Hepatocyte (in vitro differentiated cells): ENCODE measurements at regions not wholly inside any gene's neighbourhood (a gene's known extent, or its start where the extent isn't known, plus 50 kb on each side); places are given as distances from the start of the nearest gene placed in this dataset.

Experiments
- DNase-seq: peaks from one replicate; pipeline ENCODE4 v3.0.0-alpha.2; 2016; ENCODE audit warnings: low spot score
- H2AFZ ChIP-seq: fragments of 200-600 bp; sonication (generic); 2 replicates; pipeline ENCODE4 v1.6.0; 2016; ENCODE audit warnings: antibody characterized with exemption, mild to moderate bottlenecking
- H3K27ac ChIP-seq: fragments of 200-600 bp; sonication (generic); 2 replicates; pipeline ENCODE4 v1.5.1; 2016; ENCODE audit warnings: mild to moderate bottlenecking
- H3K27me3 ChIP-seq: fragments of 200-600 bp; sonication (generic); 2 replicates; pipeline ENCODE4 v1.6.1; 2016
- H3K36me3 ChIP-seq: fragments of 200-600 bp; sonication (generic); replicated peaks from 2 replicates; pipeline ENCODE4 v1.5.1; 2016; ENCODE audit warnings: low read depth; ENCODE audit not compliant: insufficient read depth
- H3K4me1 ChIP-seq: fragments of 200-600 bp; sonication (generic); 2 replicates; pipeline ENCODE4 v1.5.1; 2016; ENCODE audit warnings: mild to moderate bottlenecking, moderate library complexity; ENCODE audit not compliant: insufficient read depth
- H3K4me2 ChIP-seq: fragments of 200-600 bp; sonication (generic); 2 replicates; pipeline ENCODE4 v1.6.0; 2016
- H3K4me3 ChIP-seq: fragments of 200-600 bp; sonication (generic); 2 replicates; pipeline ENCODE4 v1.5.1; 2016; ENCODE audit warnings: mild to moderate bottlenecking
- H3K79me2 ChIP-seq: fragments of 200-600 bp; sonication (generic); 2 replicates; pipeline ENCODE4 v1.6.0; 2017; ENCODE audit warnings: mild to moderate bottlenecking
- H3K9me2 ChIP-seq: fragments of 200-600 bp; sonication (generic); replicated peaks from 2 replicates; pipeline ENCODE4 v1.6.0; 2017; ENCODE audit warnings: mild to moderate bottlenecking; ENCODE audit not compliant: insufficient read depth
- H3K9me3 ChIP-seq: fragments of 200-600 bp; sonication (generic); 2 replicates; pipeline ENCODE4 v1.5.1; 2016; ENCODE audit warnings: low read depth, mild to moderate bottlenecking
- H4K20me1 ChIP-seq: fragments of 200-600 bp; sonication (generic); 2 replicates; pipeline ENCODE4 v1.6.0; 2016; ENCODE audit warnings: mild to moderate bottlenecking; ENCODE audit not compliant: insufficient read depth, poor library complexity, severe bottlenecking
- EZH2 ChIP-seq: fragments of 200-600 bp; sonication (generic); IDR thresholded peaks from 2 replicates; pipeline ENCODE4 v1.6.1; 2016; ENCODE audit warnings: antibody characterized with exemption, mild to moderate bottlenecking, borderline replicate concordance
- EZH2phosphoT487 ChIP-seq: fragments of 200-600 bp; sonication (generic); IDR thresholded peaks from one replicate; pipeline ENCODE4 v1.6.1; 2018; ENCODE audit warnings: antibody characterized with exemption, mild to moderate bottlenecking, low read depth, moderate library complexity; ENCODE audit not compliant: unreplicated experiment, severe bottlenecking
- WGBS: methylation state at CpG from one replicate; pipeline ENCODE4 v1.1.6; 2016; ENCODE audit warnings: low lambda C conversion rate; ENCODE audit errors: missing lambda C conversion rate; 5-methylcytosine and 5-hydroxymethylcytosine counted together
- TF ChIP-seq, protein P1 (sequence below): fragments of 200-600 bp; sonication (generic); IDR thresholded peaks from 2 replicates; pipeline ENCODE4 v1.5.1; 2016; ENCODE audit warnings: antibody characterized with exemption, mild to moderate bottlenecking; ENCODE audit not compliant: poor library complexity

DNA sequence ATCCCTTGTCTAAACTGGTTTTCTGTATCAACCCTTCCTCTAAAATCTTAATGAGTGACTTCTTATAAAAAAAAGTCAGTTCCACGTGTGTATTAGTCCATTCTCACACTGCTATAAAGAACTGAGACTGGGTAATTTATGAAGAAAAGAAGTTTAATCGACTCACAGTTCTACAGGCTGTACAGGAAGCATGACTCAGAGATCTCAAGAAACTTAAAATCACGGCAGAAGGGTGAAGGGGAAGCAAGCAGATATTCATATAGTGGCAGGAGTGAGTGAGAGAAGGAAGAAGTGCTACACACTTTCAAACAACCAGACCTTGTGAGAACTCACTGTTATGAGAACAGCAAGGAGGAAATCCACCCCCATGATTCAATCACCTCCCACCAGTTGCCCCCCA is 307.8 kb upstream of the ARRDC3 start:
- 77% methylated on average over 3 of the region's 3 CpGs for WGBS
- no peak for DNase-seq
- Histone ChIP-seq H3K27me3 (no peaks in the 10 kb centered on the region), H2AFZ (no peak overlapping the region), H3K9me3 (no peaks in the 10 kb centered on the region), H3K4me1 (no peaks in the 10 kb centered on the region), H3K27ac (no peak overlapping the region), H3K4me3 (no peak overlapping the region), H3K79me2 (no peaks in the 10 kb centered on the region), H4K20me1 (no peaks in the 10 kb centered on the region), H3K9me2 (no peaks in the 10 kb centered on the region), H3K36me3 (no peaks in the 10 kb centered on the region), H3K4me2 (no peak overlapping the region)
- TF ChIP-seq, protein P1, sequence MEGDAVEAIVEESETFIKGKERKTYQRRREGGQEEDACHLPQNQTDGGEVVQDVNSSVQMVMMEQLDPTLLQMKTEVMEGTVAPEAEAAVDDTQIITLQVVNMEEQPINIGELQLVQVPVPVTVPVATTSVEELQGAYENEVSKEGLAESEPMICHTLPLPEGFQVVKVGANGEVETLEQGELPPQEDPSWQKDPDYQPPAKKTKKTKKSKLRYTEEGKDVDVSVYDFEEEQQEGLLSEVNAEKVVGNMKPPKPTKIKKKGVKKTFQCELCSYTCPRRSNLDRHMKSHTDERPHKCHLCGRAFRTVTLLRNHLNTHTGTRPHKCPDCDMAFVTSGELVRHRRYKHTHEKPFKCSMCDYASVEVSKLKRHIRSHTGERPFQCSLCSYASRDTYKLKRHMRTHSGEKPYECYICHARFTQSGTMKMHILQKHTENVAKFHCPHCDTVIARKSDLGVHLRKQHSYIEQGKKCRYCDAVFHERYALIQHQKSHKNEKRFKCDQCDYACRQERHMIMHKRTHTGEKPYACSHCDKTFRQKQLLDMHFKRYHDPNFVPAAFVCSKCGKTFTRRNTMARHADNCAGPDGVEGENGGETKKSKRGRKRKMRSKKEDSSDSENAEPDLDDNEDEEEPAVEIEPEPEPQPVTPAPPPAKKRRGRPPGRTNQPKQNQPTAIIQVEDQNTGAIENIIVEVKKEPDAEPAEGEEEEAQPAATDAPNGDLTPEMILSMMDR: no peak
- no peak for TF ChIP-seq EZH2phosphoT487
- TF ChIP-seq EZH2: no peak

DNA sequence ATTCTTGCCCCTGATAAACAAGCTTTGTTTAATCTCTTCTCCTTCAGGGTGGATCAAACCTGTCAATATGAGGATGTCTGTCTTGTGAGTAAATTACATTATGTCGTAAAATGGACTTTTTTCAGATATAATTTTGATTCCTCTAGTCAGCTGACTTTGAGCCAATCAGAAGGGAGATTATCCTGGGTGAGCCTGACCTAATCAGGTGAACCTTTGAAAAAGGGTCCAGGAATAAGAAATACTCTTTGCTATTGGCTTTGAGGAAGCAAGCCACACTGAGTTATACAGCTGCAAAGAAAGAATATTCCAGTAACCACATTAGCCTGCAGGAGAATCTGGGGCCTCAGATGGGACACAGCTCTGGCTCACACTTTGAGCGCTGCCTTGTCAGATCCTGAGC is 304.3 kb upstream of the ARRDC3 start:
- no peaks in the 10 kb centered on the region for H3K27me3 ChIP-seq
- no peaks in the 10 kb centered on the region for H3K79me2 ChIP-seq
- no peaks in the 10 kb centered on the region for H3K9me3 ChIP-seq
- H3K4me3 ChIP-seq: no peak overlapping the region
- no peaks in the 10 kb centered on the region for H3K9me2 ChIP-seq
- TF ChIP-seq EZH2phosphoT487: no peak
- TF ChIP-seq, protein P1: no peak
- H3K36me3 ChIP-seq: no peaks in the 10 kb centered on the region
- no peak for DNase-seq
- WGBS: 79% methylated on average over 2 of the region's 2 CpGs
- no peak overlapping the region for H3K4me2 ChIP-seq
- no peak overlapping the region for H2AFZ ChIP-seq
- H4K20me1 ChIP-seq: no peaks in the 10 kb centered on the region
- no peaks in the 10 kb centered on the region for H3K4me1 ChIP-seq
- no peak overlapping the region for H3K27ac ChIP-seq

DNA sequence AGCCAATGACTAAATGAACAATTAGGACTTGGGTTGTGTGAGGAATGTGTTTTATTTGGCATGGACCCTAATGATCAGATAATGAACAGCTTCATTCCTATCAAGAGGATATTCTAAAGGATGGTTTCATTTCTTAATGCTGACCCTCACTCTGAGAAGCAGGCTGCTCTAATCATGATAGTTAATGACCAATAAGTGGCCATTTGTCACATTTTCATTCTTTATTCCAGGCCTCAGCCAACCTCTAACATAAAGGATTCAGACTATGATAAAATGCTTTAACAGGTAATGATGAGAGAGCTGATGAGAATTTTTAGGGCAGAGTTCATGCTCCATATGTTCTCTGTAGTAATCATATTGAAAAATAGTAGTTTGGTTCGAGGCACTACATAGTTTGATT is 301.5 kb upstream of the ARRDC3 start:
- 86% methylated on average over 1 of the region's 1 CpG for WGBS
- H4K20me1 ChIP-seq: no peaks in the 10 kb centered on the region
- TF ChIP-seq EZH2phosphoT487 (no peak), EZH2 (no peak)
- TF ChIP-seq, protein P1: no peak
- H3K9me3 ChIP-seq: no peaks in the 10 kb centered on the region
- H3K4me3 ChIP-seq: no peak overlapping the region
- H3K4me2 ChIP-seq: no peak overlapping the region
- no peak overlapping the region for H3K27ac ChIP-seq
- H3K9me2 ChIP-seq: no peaks in the 10 kb centered on the region
- H3K4me1 ChIP-seq: no peaks in the 10 kb centered on the region
- no peaks in the 10 kb centered on the region for H3K79me2 ChIP-seq
- no peak for DNase-seq
- no peak overlapping the region for H2AFZ ChIP-seq
- no peaks in the 10 kb centered on the region for H3K36me3 ChIP-seq
- no peaks in the 10 kb centered on the region for H3K27me3 ChIP-seq

DNA sequence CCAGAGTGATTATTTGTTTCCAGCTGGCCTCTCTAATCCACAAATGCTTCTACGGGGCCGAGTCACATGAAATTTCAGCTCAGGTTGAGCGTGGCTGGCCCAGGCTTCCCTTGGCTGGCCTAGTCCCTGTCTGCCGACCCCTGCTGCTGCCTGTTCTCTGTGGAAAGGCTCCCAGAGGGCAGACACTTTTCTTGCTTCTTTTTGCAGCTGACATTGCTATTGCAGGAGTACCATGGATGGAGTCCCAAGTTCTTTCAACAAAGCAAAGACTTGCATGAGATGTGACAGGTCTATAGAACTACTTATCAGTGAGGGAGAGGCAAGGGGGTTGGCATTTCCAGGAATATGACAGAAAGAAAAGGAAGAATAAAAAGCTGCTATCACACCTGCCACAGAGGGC is 287.4 kb upstream of the ARRDC3 start:
- Histone ChIP-seq H3K4me1 (peaks cover 7% of the 10 kb centered on the region), H3K9me3 (no peaks in the 10 kb centered on the region), H3K27me3 (no peaks in the 10 kb centered on the region), H3K4me2 (no peak overlapping the region), H2AFZ (peak overlapping the region; percentile 46), H4K20me1 (no peaks in the 10 kb centered on the region), H3K36me3 (no peaks in the 10 kb centered on the region), H3K9me2 (no peaks in the 10 kb centered on the region), H3K27ac (no peak overlapping the region), H3K4me3 (no peak overlapping the region), H3K79me2 (no peaks in the 10 kb centered on the region)
- 41% methylated on average over 4 of the region's 4 CpGs for WGBS
- TF ChIP-seq, protein P1: no peak
- TF ChIP-seq EZH2 (no peak), EZH2phosphoT487 (no peak)
- DNase-seq: no peak
